RPMI8226 (cell line): ENCODE measurements at regions not wholly inside any gene's neighbourhood (a gene's known extent, or its start where the extent isn't known, plus 50 kb on each side); places are given as distances from the start of the nearest gene placed in this dataset.
"Not testable (repeated sequence)": the region's sequence is repeated elsewhere in the genome, so short reads cannot be mapped to it uniquely, and the experiment has no call there.

Experiments
- DNase-seq: peaks from one replicate; pipeline ENCODE4 v3.0.0-alpha.2; 2015

DNA sequence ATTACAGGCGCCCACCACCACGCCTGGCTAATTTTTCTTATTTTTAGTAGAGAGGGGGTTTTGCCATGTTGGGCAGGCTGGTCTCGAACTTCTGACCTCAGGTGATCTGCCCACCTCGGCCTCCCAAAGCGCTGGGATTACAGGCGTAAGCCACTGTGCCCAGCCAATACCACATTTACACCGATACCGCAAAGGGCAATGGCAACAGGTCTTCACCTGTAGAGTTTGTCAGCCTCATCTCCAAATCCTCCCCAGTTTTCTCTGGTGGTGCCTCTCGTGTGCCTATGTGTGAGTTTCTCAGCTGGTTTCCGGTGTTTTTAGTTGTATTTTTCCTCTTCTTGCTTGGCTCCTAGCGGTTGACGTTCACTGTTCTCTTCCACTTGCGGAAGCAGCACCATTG lies 52.0 kb upstream of the LYZL1 start:
- DNase-seq, result not testable (repeated sequence)

DNA sequence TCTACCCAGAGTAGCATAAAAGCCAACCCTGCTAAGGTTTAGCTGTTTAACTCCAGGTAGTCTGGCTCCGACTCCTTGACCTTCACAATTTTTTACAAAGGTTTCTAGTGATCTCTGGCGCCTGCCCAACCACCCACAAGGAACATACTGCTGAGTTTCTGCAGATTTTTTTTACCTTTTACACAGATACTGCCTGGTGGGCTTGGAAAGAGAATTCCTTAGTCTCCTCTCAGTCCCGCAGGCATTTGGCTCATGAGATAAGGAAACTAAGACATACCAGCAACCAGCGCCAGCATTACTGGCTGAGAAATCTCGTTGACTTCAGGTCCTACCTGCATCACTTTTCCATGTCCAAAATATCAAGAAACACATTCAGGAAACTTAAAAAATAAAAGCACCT lies 51.1 kb upstream of the LYZL1 start:
- no peak for DNase-seq

- DNase-seq, result no peak
Measured at GRCh38 chr10:29238523-29239135, 50.2 kb upstream of the LYZL1 start.
